ENCODE measurements at regions not wholly inside any gene's neighbourhood (a gene's known extent, or its start where the extent isn't known, plus 50 kb on each side); places are given as distances from the start of the nearest gene placed in this dataset.
A peak's percentile ranks its signal among the peaks of the same experiment; 100 is the strongest.
"Not testable (repeated sequence)": the region's sequence is repeated elsewhere in the genome, so short reads cannot be mapped to it uniquely, and the experiment has no call there.

DNA sequence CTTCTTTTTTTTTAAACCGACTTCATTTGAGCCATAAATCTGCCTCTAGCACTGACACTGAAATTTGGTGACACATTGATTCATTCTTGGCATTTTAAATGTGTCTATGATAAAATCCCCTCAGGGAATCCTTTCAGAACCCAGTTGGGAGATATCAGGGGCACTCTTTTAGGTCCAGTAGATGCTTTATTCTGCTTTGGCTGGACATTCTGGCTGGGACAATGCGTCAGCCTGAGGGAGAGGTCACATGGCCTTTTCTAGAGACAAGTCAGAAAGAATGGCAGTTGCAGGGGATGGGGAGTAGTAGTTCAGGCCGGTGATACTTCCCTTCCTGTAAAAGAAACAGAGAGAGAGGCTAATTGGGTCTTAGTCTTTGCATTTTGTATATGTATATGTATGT is 63.1 kb downstream of the TRIM43 start:
- not testable (repeated sequence) for DNase-seq (ENCODE audit: low read depth in 2 of 2)

DNA sequence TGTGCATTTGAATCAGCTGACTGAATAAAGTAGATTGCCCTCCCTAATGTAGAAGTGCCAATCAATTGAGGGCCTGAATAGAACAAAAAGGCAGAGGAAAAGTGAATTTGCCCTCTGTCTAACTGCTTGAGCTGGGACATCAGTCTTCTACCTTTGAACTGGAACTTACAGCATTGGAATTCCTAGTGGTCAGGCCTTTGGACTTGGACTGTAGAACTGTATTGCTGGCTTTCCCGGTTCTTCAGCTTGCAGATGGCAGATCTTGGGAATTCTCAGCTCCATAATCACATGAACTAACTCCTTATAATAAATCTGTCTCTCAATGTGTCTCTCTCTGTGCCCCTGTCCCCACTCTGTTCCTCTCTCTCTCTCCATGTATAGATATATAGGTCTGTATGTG is 64.8 kb downstream of the TRIM43 start:
- not testable (repeated sequence) for DNase-seq (ENCODE audit: low read depth in 2 of 2)

DNA sequence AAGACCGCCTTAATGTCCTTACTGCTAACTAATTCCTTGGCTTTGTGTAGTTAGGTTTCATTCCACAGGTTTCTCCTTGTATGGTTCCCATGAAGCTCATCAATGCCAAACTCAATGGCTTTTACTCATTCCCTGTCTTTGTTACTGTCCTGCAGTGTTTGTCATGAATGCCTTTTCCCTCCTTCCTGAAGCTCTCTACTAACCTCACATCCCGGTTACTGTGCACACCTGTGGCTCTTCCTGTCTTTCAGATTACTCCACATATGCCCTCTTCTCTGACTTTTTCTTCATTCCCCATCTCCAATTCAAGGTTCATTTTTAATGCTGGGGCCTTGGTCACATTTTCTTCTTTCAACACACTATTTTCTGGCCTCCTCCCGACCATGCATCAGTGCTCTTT is 66.1 kb downstream of the TRIM43 start:
- DNase-seq (ENCODE audit: low read depth in 2 of 2) = not testable (repeated sequence)

DNA sequence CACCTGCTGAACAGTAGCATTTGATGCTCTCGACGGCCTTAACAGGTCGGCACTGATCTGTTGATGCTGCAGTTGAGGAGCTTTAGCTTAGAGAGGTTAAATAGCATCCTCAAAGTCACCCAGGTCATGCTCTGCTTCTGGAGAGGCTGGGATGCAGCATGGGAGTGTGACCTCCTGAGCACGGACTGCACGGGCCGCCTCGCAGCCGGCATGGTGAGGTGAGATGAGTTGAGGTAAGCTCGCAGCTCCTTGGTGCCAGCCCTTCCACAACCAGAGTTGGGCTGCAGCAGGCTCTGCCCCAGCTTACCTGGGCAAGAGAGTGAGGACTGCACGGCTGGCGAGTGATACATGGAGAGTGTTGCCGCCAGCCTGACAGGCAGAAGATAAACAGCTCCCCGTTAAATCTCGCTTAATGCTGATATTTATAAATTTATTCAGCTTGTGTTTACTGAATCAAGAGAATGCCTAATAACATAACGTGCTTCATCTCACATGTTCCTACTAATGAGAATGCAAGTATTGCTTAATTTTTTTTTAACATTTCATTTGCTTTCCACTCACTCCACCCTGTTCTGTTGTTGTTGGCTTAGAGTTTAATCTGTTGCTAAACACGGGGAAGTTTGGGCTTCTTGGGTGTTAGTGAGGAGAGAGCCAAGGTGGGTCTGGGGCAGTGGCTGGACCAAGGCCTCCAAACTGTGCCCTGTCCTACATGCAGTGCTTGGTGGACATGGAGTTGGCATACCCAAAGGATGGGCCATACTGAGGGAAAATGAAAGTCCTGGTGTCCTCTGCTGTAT is 69.2 kb downstream of the TRIM43 start:
- not testable (repeated sequence) for DNase-seq (ENCODE audit: low read depth in 2 of 2)

DNA sequence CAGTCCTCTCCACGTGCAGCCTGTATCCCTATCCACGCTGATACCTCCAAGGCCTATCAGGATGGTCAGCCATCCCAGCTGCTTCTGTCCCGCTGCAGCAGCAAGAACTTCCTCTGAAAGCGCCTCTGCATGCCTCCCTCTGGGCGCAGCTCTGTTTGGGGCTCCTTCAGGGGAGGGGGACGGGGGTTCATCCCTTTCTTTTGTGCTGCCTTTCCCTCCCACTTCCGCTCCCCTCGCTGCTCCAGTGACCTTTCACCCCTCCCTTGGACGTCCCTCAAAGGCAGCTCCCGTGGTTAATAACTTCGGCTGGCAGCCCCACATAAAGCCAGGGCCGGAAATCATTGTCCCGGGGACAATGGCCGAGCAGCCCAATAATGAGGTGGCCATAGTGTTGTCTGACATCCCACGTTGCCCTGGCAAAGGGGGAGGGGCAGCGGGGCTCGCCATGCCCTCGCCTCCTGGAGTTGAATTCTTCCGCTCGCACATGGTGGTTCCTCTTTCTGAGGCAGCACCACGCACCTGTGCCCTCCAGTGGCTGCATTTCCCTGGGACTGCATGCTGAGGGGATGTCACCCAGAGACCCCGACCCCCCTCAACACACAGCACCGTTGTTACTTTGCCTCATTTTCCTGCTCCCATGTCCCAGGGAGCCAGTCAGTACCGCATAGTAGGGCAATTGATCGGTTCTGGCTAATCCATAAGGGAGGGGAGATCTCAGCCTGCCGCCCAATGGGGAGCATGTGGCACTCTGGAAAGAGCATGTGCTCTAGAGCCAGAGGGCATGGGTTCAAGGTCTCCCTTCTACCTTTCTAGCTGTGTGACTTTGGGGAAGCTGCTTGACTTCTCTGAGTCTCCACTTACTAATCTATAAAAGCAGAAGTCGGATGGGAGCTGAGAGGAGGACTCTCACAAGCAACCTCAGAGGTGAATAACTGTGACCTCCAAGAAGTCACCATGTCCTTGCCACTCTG is 72.0 kb downstream of the TRIM43 start:
- not testable (repeated sequence) for DNase-seq (ENCODE audit: low read depth in 2 of 2)

DNA sequence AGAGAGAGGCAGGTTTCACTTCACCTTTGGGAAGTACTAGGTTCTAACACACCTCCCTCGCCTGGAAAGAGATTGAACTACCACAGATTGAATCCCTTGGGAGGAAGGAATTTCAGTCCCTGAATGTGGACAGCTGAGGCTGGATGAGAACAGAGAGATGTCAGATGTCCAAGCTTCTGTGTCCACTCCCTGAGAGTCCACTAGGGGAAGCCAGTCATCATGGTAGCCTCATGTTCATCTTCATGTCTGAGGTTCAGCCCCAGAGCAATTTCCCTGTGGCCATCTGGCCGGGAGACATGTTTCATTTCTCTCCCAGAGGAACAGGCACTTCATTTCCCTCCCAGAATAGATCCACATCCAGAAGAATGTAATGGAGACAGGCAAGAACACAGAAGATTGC is 74.8 kb downstream of the TRIM43 start:
- not testable (repeated sequence) for DNase-seq (ENCODE audit: low read depth in 2 of 2)

DNA sequence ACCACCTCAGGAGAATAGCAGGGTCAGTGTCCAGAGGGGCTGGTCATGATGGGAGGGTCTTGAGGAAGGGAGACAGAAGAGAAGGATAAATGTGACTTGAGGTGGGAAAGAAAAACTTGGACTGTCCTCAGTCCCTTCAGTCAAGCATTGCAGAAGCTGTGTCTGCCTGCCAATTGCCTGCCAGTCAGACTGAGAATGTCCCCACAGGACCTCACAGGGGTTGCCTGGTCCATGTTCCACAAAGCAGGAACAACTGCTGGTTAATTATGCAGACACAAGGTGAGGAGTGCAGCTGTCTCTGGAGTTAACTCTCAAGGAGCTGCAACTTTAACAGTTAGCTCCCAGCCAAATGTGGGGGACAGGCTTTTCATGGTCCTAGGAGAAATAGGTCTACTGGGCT is 75.7 kb downstream of the TRIM43 start:
- no peak for DNase-seq (ENCODE audit: low read depth in 2 of 2)

DNA sequence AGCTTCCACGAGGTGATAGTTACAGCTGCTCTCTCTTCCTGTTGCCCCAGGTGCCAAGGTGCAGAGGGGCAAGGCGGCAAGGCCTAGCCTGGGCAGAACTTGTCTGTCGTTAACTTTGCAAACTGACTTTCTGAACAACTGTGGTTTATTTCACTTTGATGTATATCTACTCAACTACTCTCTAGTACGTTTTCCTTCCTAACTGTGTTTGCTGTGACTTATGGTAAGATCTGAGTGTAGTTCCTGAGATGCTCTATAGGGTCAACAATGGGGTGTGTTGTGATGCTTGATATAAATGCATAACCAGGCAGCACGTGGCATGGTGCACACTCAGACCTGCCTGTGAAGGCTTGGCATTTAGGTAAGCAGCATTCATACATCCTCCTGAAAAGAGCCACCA is 77.1 kb downstream of the TRIM43 start:
- not testable (repeated sequence) for DNase-seq (ENCODE audit: low read depth in 2 of 2)

DNA sequence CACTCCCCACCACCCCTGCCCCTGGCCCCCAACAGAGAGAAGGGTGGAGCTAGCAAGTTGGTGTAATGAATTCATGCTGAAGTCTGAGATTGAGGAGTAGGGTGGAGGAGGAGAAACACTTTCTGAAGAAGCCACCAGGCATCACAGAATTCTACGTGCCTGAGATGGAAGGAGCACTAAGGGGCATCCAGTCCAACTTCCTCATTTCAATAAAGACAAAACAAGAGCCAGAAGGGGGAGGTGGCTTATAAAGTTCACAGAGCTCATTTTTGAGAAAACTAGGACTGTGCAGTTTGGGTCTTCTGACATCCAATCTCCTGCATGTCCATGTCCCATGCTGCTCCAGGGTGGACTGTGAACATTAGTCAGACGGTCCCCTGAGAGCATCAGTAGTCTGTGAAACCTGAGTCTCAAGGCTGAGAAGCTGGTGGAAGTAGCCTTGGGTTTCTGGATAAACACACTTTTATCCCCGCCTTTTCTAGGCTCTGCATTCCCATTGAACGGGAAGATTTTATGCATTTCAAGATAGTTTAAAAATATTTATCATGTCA is 77.7 kb downstream of the TRIM43 start:
- DNase-seq (ENCODE audit: low read depth in 2 of 2) = no peak

DNA sequence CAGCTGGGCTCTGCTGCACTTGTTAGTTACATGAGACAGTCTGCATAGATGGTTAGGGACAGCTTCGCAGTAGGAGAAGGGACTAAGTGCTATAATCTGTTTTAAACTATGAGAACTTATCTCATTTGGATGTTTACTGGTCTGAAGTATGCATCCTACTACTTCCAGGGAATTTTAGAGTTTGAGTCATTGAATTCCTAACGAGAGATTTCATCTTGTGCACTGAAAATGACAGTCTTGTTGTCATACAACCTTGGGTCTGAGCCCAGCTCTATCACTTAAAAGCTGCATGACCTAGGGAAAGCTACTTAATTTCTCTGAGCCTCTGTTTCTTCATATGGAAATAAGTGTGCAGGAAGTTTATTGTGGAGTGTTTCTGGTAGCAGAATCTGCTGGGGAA is 78.4 kb downstream of the TRIM43 start:
- DNase-seq (ENCODE audit: low read depth in 2 of 2) = peak in 1 of 2 experiments; percentile 47

DNA sequence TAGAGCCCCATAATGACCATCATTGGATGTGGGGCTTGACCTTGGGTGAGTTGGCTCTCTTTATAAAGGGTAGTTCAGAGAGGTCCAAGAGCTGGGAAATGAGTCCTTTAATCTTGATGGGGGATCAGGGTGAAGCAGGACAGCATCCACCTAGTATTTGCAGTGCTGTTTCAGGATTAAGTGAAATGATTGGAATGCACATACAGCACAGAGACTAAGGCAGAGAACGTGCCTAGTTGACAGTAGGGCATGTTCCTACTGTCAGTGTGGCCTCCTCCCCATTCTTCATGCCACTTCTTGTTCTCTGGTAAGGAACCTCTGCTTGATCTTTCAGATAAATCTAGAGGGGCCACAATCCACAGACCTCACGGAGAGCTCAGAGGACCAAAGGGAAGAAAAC is 78.9 kb downstream of the TRIM43 start:
- no peak for DNase-seq (ENCODE audit: low read depth in 2 of 2)

DNA sequence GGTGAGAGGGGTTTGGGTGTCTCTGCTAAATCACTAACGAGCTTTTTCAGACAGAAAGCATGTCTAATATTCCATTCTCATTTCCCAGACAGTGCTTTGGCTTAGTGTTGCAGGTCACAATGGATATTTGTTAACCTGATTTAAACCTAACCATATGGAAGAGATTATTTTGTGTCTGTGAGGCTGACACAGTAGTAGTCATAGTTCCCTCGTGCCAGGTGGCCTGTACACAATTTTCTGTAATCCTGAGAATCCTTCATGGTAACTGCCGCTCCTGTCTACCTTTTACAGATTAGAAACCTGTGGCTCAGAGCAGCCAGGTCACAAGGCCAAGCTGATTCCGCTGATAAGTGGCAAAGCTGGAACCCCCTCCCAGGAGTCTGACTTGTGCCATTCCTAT is 79.4 kb downstream of the TRIM43 start:
- not testable (repeated sequence) for DNase-seq (ENCODE audit: low read depth in 2 of 2)

DNA sequence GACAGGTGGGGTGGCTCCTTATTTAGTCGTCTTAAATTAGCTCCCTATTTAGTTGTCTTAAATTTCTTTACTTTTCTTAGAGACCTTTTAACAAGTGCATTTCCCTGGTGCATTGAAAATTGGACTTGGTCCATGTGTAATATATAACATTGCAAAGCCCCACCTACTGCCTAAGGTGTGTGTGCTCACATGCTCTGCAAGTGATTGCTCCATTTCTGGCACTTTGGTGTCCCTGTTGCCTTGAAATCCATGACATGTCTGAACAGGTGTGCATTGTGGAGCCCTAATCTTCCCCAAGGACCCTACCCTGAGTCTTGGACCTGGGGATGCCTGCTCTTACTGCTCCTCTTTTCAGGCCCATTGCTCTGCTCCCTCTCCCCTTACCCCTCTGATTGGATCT is 80.2 kb downstream of the TRIM43 start:
- DNase-seq (ENCODE audit: low read depth in 2 of 2) = not testable (repeated sequence)

DNA sequence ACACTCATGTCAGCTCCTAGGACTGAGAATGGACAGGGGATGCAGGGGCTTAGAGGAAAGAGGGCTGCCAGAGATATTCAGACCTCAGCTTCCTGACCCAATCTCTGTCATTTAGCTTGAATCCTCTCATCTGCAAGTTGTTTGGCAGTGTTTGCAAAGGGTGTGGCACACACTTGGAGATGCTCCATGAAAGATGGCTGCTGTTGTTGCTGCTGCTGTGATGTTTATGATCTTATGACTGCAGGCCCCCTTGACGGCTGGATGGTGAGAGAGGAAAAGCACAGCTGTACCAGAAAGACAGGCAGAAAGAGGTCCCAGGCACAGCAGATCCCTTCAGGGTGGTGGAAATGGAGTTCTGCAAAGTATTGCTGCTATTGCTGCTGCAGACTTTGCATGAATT is 80.7 kb downstream of the TRIM43 start:
- DNase-seq (ENCODE audit: low read depth in 2 of 2) = not testable (repeated sequence)

DNA sequence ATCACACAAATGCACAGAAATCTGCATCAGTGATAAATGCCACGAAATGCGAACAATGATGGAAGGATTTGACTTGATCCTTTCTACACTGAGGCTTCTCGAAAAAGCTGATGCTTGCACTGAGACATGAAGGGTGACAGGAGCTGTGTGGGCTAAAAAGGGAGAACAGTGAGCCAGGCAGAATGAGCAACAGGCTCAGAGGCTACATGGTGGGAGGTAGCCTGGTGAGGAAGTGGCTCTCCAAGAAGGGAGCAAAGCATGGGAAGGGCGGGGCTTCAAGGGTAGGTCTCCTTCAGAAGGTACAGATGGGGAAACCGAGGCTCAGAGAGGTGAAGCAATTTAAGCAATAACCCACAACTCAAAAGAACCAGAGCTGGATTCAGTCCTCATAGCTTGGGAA is 82.4 kb downstream of the TRIM43 start:
- DNase-seq (ENCODE audit: low read depth in 2 of 2) = no peak

DNA sequence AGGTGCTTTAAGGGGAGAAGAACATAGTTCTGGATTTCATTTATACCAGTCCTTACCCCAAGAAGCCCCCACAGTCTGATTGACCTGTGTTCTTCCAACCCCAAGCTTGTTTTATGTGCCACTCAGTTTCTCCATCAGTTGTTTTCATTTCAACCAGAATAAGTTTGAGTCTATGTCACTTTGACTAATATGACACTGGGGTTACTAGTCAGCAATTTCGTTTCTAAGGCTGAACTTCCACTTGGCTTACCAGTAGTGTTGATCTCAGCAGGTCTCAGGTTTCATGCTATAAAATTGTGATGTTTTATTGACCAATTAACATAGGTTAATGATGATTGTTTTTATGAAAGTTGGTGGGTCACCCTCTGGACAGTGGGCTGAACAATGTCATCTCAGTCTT is 84.8 kb downstream of the TRIM43 start:
- not testable (repeated sequence) for DNase-seq (ENCODE audit: low read depth in 2 of 2)

DNA sequence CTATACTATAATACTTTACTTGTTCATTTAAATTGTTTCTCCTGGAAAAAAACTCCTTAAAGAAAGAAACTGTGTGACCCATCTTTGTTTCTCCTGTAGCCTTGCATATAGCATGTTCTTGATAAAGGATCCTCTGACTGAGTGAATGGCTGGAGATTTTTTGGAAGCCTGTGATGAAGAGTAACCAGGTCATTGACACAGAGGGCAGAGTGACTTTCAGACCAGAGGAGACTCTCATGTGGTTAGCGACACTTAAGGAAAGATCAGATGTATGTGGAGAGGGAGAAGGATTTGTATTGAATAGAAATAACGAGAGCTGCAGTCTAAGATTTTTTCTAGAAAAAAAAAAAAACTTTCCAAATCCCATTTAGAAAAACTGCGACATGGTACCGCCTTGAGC is 85.5 kb downstream of the TRIM43 start:
- no peak for DNase-seq (ENCODE audit: low read depth in 2 of 2)

DNA sequence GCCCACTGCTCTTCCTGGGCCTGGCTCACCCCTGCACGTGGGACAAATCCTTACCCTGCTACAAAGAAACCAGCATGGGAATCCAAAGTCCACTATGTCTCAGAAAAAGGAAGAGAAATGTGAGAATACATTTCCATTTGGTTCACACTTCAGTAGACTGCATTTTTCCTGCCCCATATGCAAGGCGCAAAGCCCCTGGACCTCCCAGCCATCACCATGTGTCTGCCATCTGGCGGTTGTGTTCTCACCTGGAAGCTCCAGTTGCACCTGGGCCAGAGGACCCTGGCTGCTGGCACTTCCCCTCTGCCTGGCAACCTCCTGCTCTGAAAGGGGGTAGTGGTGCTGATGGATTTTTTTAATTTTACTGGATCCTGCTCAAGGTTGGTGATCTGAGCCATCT is 86.0 kb downstream of the TRIM43 start:
- DNase-seq (ENCODE audit: low read depth in 2 of 2) = not testable (repeated sequence)

DNA sequence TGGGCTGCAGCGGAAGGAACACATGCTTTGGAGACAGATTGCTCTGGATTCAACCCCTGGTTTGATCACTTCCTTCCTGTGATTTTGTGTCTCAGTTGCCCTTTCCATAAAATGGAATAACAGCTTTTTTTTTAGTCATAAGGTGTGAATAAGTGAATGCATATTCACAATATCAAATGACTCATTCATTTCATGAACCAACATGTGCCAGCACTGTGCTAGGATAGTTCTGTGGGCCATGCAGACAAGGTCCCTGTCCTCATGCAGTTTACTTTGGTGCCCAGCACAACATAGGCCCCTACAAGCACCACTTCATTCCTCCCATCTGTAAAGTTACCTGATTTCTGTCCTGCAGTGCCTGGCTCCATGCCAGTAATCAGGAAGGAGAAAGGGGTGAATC is 89.4 kb downstream of the TRIM43 start:
- not testable (repeated sequence) for DNase-seq (ENCODE audit: low read depth in 2 of 2)

DNA sequence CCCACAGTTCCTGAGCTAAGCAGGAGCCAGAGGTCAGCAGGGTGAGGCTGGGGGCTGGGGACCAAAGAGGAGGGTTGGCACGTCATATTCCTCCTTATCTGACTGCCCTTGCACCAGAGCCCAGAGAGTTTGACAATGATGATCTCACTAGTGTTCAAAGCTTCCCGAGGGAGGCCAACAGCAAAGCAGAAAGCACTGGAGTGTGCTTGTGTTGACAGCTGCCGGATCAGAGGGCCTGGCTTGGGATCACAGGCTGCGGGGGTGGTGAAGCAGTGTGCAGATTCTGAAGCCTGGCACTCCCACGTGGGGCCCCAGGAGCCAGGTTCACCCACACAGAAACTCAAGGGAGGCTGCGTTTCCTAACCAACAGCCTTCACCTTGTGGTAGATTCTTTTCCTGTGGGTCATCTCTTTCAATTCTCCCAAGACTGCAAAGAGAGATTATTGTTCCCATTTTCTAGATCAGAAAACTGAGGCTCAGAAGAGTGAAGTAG is 89.8 kb downstream of the TRIM43 start:
- DNase-seq (ENCODE audit: low read depth in 2 of 2) = not testable (repeated sequence)

DNA sequence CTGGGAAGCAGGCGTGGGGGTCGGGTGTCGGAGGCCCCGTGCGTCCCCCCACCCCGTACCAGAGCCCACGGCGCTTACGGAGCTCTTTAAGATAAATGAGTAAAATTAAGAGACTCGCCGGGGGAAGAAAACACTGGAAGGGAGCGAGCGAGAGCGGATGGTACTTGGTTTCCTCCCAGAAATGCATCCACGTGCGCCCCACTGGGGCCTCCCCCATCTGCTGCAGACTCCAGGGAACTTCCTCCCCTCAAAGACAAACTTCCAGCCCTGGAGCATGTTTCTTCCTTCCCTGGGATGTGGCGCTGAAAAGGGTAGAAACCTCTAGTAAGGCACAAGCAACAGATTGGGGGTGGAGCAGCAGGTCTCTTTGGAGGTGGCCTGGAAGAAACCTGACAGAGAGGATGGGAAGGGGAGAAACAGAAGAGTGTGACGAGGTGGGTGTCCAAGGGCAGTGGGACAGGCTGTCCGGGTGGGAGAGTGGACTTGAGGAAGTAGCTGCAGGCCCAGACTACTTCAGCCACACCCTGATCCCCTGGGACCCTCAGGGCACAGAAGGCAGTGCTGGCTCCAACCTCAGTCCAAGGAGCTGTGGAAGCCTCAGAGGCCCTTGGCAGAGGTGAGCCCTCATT is 91.2 kb downstream of the TRIM43 start:
- not testable (repeated sequence) for DNase-seq (ENCODE audit: low read depth in 2 of 2)

DNA sequence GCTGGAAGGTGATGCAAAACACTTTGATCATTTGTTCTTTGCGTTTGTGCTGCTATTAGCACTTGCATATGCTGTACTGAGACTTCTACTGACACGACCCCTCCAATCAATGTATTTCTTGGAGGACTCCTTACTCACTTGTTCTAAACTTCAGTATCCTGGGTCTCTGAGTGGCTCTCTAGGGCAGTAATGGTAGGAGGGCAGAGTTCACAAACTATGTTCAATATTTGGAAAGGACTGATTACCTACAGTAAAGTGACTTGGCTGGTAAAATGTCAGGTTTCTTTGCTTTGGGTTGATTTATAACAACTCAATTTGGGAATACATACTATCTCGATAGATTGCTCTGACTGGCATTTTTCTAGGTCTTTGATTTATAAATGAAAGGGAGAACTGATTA is 93.7 kb downstream of the TRIM43 start:
- no peak for DNase-seq (ENCODE audit: low read depth in 2 of 2)

Data from fibroblast of skin of left biceps (primary cell).